OCI-LY1 (cell line): ENCODE measurements at regions not wholly inside any gene's neighbourhood (a gene's known extent, or its start where the extent isn't known, plus 50 kb on each side); places are given as distances from the start of the nearest gene placed in this dataset.

Experiments used
- CTCF ChIP-seq: fragments of 200-600 bp; sonication (generic), shearing (Covaris generic); IDR thresholded peaks from 2 replicates; pipeline ENCODE4 v1.5.1; 2017; ENCODE audit warnings: mild to moderate bottlenecking, antibody characterized with exemption, low read length, moderate library complexity, mixed read lengths
- EZH2 ChIP-seq: fragments of 200-600 bp; sonication (generic), shearing (Covaris generic); IDR thresholded peaks from 2 replicates; pipeline ENCODE4 v1.8.0; 2017; ENCODE audit warnings: borderline replicate concordance, mixed run types, mild to moderate bottlenecking, antibody characterized with exemption, low read length, moderate library complexity, mixed read lengths

- TF ChIP-seq CTCF (no peak), EZH2 (no peak)
These were observed 581.3 kb downstream of the TMEM121 start for GRCh38 chr14:106107703-106108102.
